ENCODE measurements at regions not wholly inside any gene's neighbourhood (a gene's known extent, or its start where the extent isn't known, plus 50 kb on each side); places are given as distances from the start of the nearest gene placed in this dataset.

DNA sequence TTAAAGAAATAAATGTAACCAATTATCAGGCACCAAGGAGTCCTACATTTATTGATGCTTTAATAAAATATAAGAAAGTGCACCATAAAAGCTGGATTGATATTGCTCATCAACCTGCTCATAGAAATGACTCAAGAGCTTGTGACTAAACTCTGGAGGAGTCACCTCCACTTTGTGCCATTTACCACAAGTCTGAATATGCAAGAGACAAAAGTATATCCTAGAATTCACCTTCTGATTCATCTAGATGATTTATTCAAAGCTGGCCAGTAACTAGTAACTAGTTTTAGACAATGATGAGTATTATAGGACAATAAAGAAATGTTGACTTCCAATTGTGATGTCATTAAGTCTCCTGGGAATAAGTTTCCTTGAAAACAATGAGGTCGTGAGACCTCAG lies 146.0 kb upstream of the SOX11 start:
- TF ChIP-seq, protein P1, sequence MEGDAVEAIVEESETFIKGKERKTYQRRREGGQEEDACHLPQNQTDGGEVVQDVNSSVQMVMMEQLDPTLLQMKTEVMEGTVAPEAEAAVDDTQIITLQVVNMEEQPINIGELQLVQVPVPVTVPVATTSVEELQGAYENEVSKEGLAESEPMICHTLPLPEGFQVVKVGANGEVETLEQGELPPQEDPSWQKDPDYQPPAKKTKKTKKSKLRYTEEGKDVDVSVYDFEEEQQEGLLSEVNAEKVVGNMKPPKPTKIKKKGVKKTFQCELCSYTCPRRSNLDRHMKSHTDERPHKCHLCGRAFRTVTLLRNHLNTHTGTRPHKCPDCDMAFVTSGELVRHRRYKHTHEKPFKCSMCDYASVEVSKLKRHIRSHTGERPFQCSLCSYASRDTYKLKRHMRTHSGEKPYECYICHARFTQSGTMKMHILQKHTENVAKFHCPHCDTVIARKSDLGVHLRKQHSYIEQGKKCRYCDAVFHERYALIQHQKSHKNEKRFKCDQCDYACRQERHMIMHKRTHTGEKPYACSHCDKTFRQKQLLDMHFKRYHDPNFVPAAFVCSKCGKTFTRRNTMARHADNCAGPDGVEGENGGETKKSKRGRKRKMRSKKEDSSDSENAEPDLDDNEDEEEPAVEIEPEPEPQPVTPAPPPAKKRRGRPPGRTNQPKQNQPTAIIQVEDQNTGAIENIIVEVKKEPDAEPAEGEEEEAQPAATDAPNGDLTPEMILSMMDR (IDR thresholded peaks at IDR 0.05; ENCODE audit: insufficient read depth, low read length, severe bottlenecking) = no peak
- no peak overlapping the region for H3K4me3 ChIP-seq (ENCODE audit: low read depth, low read length)
- H3K27me3 ChIP-seq (ENCODE audit: control insufficient read depth, insufficient read depth, low read length) = no peaks in the 10 kb centered on the region
- FAIRE-seq (no peak), DNase-seq (ENCODE audit: low read depth) (peak; percentile 67)
- H3K36me3 ChIP-seq (ENCODE audit: control insufficient read depth, insufficient read depth, low read length) = no peaks in the 10 kb centered on the region

DNA sequence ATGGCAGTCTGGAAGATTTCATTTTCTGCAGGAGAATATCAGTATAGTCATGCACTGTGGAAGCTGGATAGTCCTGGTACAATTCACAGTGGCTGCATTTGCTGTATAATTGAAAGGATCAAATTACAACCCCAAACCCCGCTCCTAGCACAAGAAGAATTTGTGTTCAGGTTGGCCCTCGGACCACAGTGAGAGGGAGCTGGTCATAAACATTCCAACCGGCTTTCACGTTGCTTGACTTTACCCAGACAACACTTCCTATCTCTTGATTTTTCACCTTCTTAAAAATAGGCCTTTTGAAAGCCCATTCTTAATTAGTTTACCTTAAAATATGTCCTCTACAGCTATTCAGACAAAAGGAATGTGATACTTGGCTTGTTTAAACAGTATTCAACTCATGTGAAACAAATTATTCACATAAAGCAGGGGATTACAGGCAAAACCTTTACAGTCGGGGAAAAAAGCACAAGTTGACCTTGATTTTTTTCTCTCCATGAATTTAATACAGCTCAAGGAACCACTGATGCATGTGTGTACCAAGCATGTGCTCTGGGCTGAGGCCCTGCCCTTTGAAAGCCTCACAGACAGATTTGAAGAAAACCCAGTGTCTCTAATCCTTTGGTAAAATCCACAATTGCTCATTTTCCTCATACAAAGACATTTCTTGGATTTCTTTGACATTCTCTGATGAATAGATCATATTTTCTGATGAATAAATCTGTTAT lies 143.0 kb upstream of the SOX11 start:
- Histone ChIP-seq H3K4me3 (ENCODE audit: low read depth, low read length) (no peak overlapping the region), H3K36me3 (ENCODE audit: control insufficient read depth, insufficient read depth, low read length) (no peaks in the 10 kb centered on the region), H3K27me3 (ENCODE audit: control insufficient read depth, insufficient read depth, low read length) (no peaks in the 10 kb centered on the region)
- DNase-seq (ENCODE audit: low read depth) (peak; percentile 14), FAIRE-seq (no peak)
- TF ChIP-seq, protein P1 (IDR thresholded peaks at IDR 0.05; ENCODE audit: insufficient read depth, low read length, severe bottlenecking) = no peak

- no peak for FAIRE-seq
- H3K36me3 ChIP-seq (ENCODE audit: control insufficient read depth, insufficient read depth, low read length) = no peaks in the 10 kb centered on the region
- TF ChIP-seq, protein P1 (IDR thresholded peaks at IDR 0.05; ENCODE audit: insufficient read depth, low read length, severe bottlenecking) = no peak
- no peak for DNase-seq (ENCODE audit: low read depth)
- no peak overlapping the region for H3K4me3 ChIP-seq (ENCODE audit: low read depth, low read length)
- no peaks in the 10 kb centered on the region for H3K27me3 ChIP-seq (ENCODE audit: control insufficient read depth, insufficient read depth, low read length)
Observed at GRCh38 chr2:5549771-5550170, 142.4 kb upstream of the SOX11 start.

DNA sequence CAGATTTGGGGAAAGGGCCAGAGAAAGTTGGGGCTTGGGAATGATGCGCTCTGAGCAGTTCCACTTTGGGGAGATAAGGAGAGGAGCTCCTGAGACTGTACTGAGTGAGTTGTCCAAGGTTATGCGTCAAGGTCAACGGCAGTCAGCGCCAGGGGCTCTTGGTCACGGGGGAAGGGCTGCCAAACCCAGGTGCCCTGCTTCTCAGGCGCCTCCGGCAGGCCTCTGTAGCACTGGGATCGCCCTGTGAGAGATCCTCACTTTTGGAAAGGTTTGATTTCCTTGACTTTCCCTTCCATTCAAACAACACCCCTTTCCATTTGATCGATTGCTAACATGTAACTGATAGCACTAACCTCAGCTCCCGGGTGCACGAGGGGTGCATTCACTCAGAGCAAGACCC lies 136.5 kb upstream of the SOX11 start:
- DNase-seq (ENCODE audit: low read depth) = no peak
- Histone ChIP-seq H3K27me3 (ENCODE audit: control insufficient read depth, insufficient read depth, low read length) (no peaks in the 10 kb centered on the region), H3K4me3 (ENCODE audit: low read depth, low read length) (no peak overlapping the region), H3K36me3 (ENCODE audit: control insufficient read depth, insufficient read depth, low read length) (no peaks in the 10 kb centered on the region)
- FAIRE-seq = no peak
- TF ChIP-seq, protein P1 (IDR thresholded peaks at IDR 0.05; ENCODE audit: insufficient read depth, low read length, severe bottlenecking) = no peak

- no peak for FAIRE-seq
Observed at GRCh38 chr2:5561006-5561405, 131.2 kb upstream of the SOX11 start.

More at GRCh38 chr2:5561006-5561405, 131.2 kb upstream of the SOX11 start:
- TF ChIP-seq, protein P1 (IDR thresholded peaks at IDR 0.05; ENCODE audit: insufficient read depth, low read length, severe bottlenecking) = no peak
- DNase-seq (ENCODE audit: low read depth) = no peak
- Histone ChIP-seq H3K4me3 (ENCODE audit: low read depth, low read length) (no peak overlapping the region), H3K36me3 (ENCODE audit: control insufficient read depth, insufficient read depth, low read length) (no peaks in the 10 kb centered on the region), H3K27me3 (ENCODE audit: control insufficient read depth, insufficient read depth, low read length) (no peaks in the 10 kb centered on the region)
